HG03354 (cell line): ENCODE measurements at regions not wholly inside any gene's neighbourhood (a gene's known extent, or its start where the extent isn't known, plus 50 kb on each side); places are given as distances from the start of the nearest gene placed in this dataset.
"Not testable (repeated sequence)": the region's sequence is repeated elsewhere in the genome, so short reads cannot be mapped to it uniquely, and the experiment has no call there.

Source experiments
- ATAC-seq: cut with Tn5 transposase; IDR thresholded peaks from one replicate; pipeline ENCODE4 v1.9.1; 2021; ENCODE audit warnings: mild to moderate bottlenecking; ENCODE audit not compliant: unreplicated experiment, poor library complexity, severe bottlenecking

GRCh38 chr4:83959160-83959559 lies 423.3 kb downstream of the GPAT3 start:
- ATAC-seq: no peak

GRCh38 chr4:83947830-83948193 lies 411.9 kb downstream of the GPAT3 start:
- ATAC-seq: no peak

- ATAC-seq: no peak
Observed at GRCh38 chr4:83947125-83947829, 411.4 kb downstream of the GPAT3 start.

DNA sequence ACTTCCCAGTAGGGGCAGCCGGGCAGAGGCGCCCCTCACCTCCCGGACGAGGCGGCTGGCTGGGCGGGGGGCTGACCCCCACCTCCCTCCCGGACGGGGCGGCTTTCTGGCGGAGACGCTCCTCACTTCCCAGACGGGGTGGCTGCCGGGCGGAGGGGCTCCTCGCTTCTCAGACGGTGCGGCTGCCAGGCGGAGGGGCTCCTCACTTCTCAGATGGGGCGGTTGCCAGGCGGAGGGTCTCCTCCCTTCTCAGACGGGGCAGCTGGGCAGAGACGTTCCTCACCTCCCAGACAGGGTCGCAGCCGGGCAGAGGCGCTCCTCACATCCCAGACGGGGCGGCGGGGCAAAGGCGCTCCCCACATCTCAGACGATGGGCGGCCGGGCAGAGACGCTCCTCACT lies 407.8 kb downstream of the GPAT3 start:
- not testable (repeated sequence) for ATAC-seq

GRCh38 chr4:83932750-83933391 lies 397.0 kb downstream of the GPAT3 start:
- ATAC-seq: no peak

GRCh38 chr4:83931659-83932438 lies 395.9 kb downstream of the GPAT3 start:
- no peak for ATAC-seq

DNA sequence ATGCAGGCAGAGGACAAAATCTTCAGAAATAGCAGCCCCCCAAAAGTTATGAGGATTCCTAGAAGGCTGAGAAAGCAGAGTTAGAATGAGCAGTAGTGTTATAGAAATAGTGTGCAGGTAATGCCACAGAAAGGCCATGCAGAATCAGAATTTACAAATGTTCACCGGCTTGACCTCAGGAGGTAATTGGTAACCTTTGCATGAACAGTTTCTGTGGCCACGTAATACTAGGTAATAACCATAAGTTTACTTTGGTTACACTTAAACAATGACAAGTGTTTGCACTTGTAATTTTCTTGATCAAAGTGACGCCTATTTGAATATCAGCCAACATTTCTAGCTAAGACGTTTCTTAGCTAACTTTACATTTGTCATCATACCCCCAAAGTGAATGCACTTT lies 393.6 kb downstream of the GPAT3 start:
- ATAC-seq: no peak

DNA sequence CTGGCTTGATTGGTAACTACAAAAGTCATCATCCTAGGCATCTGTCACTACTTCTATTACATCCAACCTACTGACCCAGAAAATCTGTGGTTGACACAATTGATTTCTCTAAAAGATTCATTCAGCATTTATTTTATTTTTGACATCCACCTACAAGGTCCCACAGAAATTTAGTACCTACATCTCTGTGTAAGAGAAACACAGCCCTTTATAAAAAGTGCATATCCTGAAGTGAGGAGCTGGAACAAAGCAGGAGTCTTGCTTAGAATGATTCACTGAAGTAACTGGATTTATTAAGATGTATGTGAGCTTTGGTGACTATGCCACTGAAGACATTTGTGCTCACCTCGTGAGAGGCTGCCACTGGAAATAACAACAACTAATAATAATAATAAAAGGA lies 391.0 kb downstream of the GPAT3 start:
- no peak for ATAC-seq

- ATAC-seq: no peak
Observed at GRCh38 chr4:83923341-83923740, 387.4 kb downstream of the GPAT3 start.

DNA sequence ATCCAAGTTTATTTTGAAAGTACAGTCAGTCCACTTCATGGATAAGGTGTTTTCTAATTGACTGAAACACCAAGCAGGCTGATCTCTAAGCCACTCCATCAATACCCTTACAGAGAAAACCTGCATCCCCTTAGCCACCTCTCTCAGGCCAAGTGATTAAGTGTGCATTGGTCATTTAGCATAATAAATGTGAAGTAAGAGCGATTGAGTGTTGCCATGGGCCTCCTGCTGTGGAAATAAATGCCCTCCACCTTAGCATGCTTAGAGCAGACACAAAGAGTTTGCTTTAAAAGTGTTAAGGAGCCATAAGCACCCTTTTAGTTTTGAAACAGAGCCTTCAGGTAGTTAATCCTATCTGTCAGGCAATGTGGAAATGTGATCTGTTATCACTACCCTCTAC lies 386.5 kb downstream of the GPAT3 start:
- ATAC-seq: no peak

DNA sequence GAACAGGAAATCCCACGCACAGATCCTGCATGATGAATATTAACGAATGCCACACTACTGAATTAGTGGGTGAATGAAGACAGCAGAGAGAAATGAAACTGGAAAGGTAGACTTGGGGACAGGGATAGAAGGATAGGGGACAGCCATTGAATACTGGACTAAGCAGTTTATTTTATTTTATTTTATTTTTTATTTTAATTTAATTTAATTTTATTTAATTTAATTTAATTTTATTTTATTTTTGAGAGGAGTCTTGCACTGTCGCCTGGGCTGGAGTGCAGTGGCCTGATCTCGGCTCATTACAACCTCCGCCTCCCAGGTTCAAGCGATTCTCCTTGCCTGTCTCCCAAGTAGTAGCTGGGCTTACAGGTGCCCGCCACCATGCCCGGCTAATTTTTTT lies 385.2 kb downstream of the GPAT3 start:
- ATAC-seq: no peak

DNA sequence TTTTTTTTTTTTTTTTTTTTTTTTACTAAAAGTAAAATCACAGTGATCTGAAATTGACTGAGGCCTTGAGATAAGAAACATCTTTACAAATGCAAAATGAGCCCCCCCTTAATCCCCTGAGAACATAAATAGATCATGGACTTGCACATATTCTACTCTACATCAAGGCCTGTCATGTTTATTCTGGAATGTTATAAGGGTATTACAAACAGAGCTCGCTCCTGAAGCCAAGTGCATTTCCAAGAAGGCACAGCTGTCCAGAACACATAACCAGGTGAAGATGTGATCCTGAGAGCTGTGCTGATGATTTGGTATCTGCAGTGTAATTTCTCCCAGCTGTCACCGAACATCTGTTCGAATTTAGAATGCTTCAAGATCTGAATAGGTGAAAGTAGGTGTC lies 384.5 kb downstream of the GPAT3 start:
- ATAC-seq: no peak

DNA sequence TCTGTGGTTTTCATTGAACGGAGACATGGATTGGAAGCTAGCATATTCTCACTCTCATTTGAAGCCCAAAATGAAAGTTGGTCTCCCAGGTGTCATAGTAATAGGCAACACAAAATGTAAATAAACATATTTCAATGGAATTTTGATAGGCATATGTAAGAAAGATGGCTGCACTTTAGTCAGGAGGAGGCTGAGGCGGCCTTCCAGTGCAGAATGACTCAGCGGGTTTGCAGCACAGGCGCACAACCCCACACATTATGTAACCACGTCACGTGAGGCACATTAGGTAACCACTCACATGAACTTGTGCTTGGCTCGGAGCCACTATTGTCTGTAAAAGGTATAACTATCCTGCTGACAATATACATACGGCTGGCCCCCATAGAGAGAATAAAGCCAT lies 381.7 kb downstream of the GPAT3 start:
- no peak for ATAC-seq

GRCh38 chr4:83910693-83911092 lies 374.8 kb downstream of the GPAT3 start:
- ATAC-seq: no peak

- no peak for ATAC-seq
Observed at GRCh38 chr4:83906561-83906960, 370.7 kb downstream of the GPAT3 start.

GRCh38 chr4:83905952-83906351 lies 370.0 kb downstream of the GPAT3 start:
- ATAC-seq: no peak

DNA sequence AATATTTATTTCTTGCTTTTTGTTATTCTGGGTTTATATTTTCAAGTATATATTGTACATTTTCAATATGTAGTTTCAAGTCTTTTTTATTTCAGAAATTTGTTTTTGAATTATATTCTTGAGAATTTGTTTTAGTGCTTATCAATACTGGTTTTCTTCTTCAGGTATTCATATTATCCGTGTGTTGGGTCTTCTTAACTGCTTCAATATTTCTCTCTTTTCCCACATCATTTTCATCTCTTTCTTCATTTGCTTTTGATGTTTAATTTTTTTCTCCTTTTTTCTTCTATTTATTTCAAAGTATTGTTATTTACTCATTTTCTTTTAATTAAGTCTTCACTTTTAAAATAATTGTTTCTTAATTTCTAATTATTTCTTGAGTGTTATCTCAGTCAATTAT lies 367.8 kb downstream of the GPAT3 start:
- ATAC-seq: not testable (repeated sequence)

- ATAC-seq: no peak
Observed at GRCh38 chr4:83894831-83895230, 358.9 kb downstream of the GPAT3 start.

- no peak for ATAC-seq
Observed at GRCh38 chr4:83890816-83891215, 354.9 kb downstream of the GPAT3 start.

DNA sequence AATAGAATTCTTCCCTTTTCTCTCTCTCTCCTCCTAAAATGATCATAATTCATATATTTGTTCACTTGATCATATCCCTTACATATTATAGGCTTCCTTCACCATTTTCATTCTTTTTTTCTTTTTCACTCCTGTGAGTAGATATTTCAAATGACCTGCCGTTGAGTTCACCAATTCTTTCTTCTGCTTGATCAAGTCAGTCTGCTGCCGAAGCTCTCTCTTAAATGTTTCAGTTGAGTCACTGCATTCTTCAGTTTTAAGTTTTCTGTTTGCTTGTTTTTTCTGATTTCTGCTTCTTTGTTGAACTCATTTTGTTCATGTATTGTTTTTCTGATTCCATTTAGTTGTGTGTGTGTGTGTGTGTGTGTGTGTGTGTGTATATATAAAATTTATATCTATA lies 354.3 kb downstream of the GPAT3 start:
- ATAC-seq: no peak

DNA sequence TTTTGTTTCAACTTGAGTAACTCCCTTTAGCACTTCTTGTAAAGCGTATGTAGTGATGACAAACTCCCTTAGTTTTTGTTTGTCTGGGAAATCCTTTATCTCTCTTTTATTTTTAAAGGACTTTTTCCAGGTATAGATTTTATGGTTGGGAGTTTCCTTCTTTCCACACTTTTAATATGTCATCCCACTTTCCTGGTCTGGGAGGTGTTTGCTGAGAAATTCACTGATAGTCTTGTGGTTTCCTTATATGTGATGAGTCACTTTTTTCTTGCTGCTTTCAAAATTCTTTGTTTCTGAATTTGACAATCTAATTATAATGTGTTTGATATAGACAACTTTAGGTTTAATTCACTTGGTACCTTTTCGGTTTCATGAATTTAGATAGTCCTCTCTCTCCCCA lies 353.9 kb downstream of the GPAT3 start:
- no peak for ATAC-seq
